ENCODE measurements at regions not wholly inside any gene's neighbourhood (a gene's known extent, or its start where the extent isn't known, plus 50 kb on each side); places are given as distances from the start of the nearest gene placed in this dataset.
"Not testable (repeated sequence)": the region's sequence is repeated elsewhere in the genome, so short reads cannot be mapped to it uniquely, and the experiment has no call there.

DNA sequence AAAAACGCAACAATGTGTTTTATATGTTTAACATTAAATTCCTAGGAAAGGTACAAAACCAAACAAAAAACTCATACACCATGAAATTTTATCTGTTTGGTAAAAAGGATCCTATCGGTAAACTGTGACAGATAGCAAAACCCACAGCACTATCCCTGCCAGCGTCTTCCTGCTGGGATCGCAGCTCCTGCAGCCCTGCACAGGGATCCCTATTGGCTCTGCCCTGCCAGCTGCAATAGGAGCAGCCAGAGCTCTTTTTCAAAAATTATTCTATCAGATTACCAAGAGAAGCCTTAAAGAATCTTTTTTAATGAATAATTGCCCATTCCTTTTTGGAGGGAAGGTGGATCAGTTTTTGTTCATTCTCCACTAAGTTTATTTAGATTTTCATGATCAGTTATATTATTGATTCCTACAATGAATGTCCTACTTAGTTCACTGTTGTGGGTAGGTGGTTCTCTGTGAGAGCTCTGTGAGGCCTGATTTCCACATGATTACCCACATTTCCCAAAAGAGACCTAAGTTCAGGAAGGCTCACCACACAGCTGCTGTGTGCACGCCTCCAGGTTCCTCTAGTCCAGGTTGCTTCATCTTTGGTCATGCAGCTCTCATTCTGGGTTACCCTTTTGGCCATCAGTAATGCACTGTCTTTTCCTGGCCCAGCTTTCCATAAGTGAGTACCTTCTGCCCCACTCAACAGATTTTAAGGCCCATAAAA lies 293.8 kb downstream of the FRK start:
- no peak for TF ChIP-seq Cebpa-rat (IDR thresholded peaks at IDR 0.05)
- H3K27me3 ChIP-seq: no peaks in the 10 kb centered on the region
- no peaks in the 10 kb centered on the region for H4K20me1 ChIP-seq
- no peaks in the 10 kb centered on the region for H3K9me3 ChIP-seq
- H3K9ac ChIP-seq: no peak overlapping the region
- H3K4me2 ChIP-seq: peak overlapping the region; percentile 6
- no peak overlapping the region for H3K27ac ChIP-seq
- no peak overlapping the region for H3K4me3 ChIP-seq
- no peaks in the 10 kb centered on the region for H3K36me3 ChIP-seq
- peaks cover 7% of the 10 kb centered on the region for H3K4me1 ChIP-seq

DNA sequence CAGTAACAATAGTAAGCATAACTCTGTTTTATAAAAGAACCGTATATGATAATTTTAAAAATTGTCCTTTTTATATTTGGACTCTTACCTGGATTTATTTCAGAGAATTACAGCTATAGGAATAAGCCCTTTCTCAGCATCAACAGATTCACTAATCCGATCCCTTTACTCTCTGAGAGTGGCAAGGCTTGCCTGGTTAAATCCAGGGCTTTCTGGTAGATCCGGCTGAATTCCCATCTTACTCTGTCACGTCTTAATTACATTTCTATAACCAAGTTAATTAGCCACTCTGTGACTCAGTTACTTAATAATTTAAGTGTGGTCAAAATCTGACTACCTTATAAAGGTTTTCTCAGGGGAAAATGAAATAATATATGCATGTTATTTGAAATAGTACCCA lies 294.7 kb downstream of the FRK start:
- no peak overlapping the region for H3K4me2 ChIP-seq

DNA sequence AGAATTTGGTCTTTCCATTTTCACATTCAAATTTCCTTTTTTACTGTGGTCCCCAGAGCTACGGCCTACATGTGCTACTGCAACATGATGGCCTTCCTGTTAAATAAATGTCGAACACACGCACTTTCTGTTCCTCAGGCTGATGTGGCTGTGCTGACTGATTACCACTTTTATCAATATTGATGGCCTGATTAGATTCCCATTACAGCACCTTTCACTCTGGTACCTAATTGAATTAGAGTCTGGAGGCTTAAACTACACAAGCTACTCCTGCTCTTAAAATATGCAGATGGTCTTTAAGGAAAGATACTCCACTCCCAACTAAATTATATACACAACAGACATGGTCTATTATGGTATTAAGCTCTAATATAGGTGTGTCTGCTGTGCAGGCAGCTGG lies 301.6 kb downstream of the FRK start:
- no peak overlapping the region for H3K27ac ChIP-seq
- no peak for TF ChIP-seq Cebpa-rat (IDR thresholded peaks at IDR 0.05)
- H3K9me3 ChIP-seq: no peaks in the 10 kb centered on the region
- no peaks in the 10 kb centered on the region for H3K4me1 ChIP-seq
- H3K4me3 ChIP-seq: no peak overlapping the region
- no peak overlapping the region for H3K9ac ChIP-seq
- no peaks in the 10 kb centered on the region for H3K27me3 ChIP-seq
- H4K20me1 ChIP-seq: no peaks in the 10 kb centered on the region
- no peaks in the 10 kb centered on the region for H3K36me3 ChIP-seq
- no peak overlapping the region for H3K4me2 ChIP-seq

More for the DNA sequence above, 294.7 kb downstream of the FRK start:
- H3K4me3 ChIP-seq: no peak overlapping the region
- no peaks in the 10 kb centered on the region for H3K9me3 ChIP-seq
- H4K20me1 ChIP-seq: no peaks in the 10 kb centered on the region
- H3K27ac ChIP-seq: no peak overlapping the region
- H3K4me1 ChIP-seq: peaks cover 7% of the 10 kb centered on the region
- TF ChIP-seq Cebpa-rat (IDR thresholded peaks at IDR 0.05): no peak
- no peaks in the 10 kb centered on the region for H3K36me3 ChIP-seq
- H3K9ac ChIP-seq: no peak overlapping the region
- no peaks in the 10 kb centered on the region for H3K27me3 ChIP-seq

DNA sequence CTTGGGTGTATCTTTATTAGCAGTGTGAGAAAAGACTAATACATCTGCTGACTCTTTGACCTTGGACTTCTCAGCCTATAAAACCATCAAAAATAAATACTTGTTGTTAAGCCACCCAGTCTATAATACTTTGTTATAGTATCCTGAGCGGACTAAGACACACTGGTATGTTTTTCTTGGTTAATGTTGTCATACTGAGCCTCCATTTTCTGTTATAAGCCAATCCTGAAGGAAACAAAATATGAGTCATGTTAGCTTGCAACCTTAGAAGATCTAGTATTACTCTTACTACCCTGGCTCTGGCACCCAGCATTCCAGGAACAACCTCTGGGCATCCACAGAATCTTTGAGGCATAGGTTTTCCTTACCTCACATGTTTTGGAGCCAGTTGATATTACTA lies 307.2 kb downstream of the FRK start:
- H3K27me3 ChIP-seq: no peaks in the 10 kb centered on the region
- no peak overlapping the region for H3K4me2 ChIP-seq
- H3K9me3 ChIP-seq: no peaks in the 10 kb centered on the region
- no peaks in the 10 kb centered on the region for H4K20me1 ChIP-seq
- H3K9ac ChIP-seq: no peak overlapping the region
- no peaks in the 10 kb centered on the region for H3K36me3 ChIP-seq
- no peak overlapping the region for H3K4me3 ChIP-seq
- no peaks in the 10 kb centered on the region for H3K4me1 ChIP-seq
- H3K27ac ChIP-seq: no peak overlapping the region
- TF ChIP-seq Cebpa-rat (IDR thresholded peaks at IDR 0.05): no peak

DNA sequence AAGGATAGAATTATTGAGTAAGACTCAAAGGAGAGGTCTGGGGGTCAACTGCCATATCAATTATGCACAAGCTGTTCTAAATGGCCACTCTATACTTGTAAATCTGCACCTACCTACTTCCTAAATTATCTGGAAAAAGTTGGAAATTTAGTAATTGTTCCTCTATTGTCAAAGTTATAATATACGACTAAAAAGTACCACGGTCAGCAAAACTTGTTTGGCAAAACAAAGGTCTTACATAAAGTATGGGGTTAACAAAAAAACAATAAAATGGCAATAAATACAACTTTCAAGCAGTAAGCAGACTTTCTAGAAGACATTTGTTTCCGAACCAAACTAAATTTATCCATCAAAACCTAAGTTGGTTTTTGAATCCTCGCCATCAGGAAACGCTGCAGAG lies 309.7 kb downstream of the FRK start:
- no peak overlapping the region for H3K27ac ChIP-seq
- no peaks in the 10 kb centered on the region for H4K20me1 ChIP-seq
- TF ChIP-seq Cebpa-rat (IDR thresholded peaks at IDR 0.05): no peak
- no peaks in the 10 kb centered on the region for H3K4me1 ChIP-seq
- H3K27me3 ChIP-seq: no peaks in the 10 kb centered on the region
- H3K4me3 ChIP-seq: no peak overlapping the region
- H3K4me2 ChIP-seq: no peak overlapping the region
- no peaks in the 10 kb centered on the region for H3K9me3 ChIP-seq
- H3K36me3 ChIP-seq: no peaks in the 10 kb centered on the region
- no peak overlapping the region for H3K9ac ChIP-seq

- Histone ChIP-seq H3K27me3 (no peaks in the 10 kb centered on the region), H3K4me1 (no peaks in the 10 kb centered on the region), H3K4me2 (no peak overlapping the region), H3K9me3 (no peaks in the 10 kb centered on the region), H3K9ac (no peak overlapping the region), H3K4me3 (no peak overlapping the region), H4K20me1 (no peaks in the 10 kb centered on the region), H3K36me3 (no peaks in the 10 kb centered on the region), H3K27ac (no peak overlapping the region)
- no peak for TF ChIP-seq Cebpa-rat (IDR thresholded peaks at IDR 0.05)
Observed at GRCh38 chr6:115750292-115750691, 310.4 kb downstream of the FRK start.

DNA sequence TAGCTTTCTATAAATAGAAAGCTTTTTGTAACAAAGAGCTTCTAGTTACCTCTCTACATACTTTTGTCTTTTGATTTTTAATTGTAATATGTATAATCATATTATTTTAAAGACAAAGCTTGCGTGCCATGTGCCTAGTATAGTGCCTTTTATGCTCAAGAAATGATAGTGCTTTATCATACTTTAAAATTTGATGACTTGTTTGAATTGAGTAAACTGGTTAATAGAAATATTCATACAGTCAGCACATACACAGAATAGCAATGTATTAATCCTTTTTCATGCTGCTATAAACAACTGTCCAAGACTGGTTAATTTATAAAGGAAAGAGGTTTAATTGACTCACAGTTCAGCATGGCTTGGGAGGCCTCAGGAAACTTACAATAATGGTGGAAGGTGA lies 313.0 kb downstream of the FRK start:
- H3K36me3 ChIP-seq: no peaks in the 10 kb centered on the region
- H3K4me3 ChIP-seq: no peak overlapping the region
- H3K4me2 ChIP-seq: no peak overlapping the region
- H3K4me1 ChIP-seq: no peaks in the 10 kb centered on the region
- H3K9ac ChIP-seq: no peak overlapping the region
- no peaks in the 10 kb centered on the region for H3K9me3 ChIP-seq
- H3K27me3 ChIP-seq: no peaks in the 10 kb centered on the region
- H4K20me1 ChIP-seq: no peaks in the 10 kb centered on the region
- TF ChIP-seq Cebpa-rat (IDR thresholded peaks at IDR 0.05): no peak
- H3K27ac ChIP-seq: no peak overlapping the region

GRCh38 chr6:115746583-115746982 lies 314.1 kb downstream of the FRK start:
- not testable (repeated sequence) for H3K9ac ChIP-seq, H3K4me3 ChIP-seq, H3K4me2 ChIP-seq, H3K27me3 ChIP-seq, H4K20me1 ChIP-seq, H3K9me3 ChIP-seq, H3K36me3 ChIP-seq, H3K4me1 ChIP-seq, H3K27ac ChIP-seq

DNA sequence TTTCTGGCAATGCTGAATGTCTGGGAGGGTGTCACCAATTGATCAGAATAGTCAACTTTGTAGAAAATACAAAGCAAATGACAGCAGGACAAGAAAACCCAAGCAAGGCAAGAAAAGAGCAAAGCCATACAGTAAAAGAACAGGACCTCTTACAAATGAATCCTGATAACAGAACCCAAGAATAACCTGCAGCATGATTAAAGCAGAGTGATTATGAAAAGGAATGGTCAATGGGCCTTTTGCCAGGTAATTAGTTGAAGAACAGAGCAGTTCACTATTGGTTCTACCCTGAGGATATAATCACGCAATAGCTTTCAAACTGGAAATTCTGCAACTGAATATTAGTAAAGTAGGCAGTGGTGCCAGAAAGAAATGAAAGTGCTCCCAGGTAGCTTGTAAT lies 319.8 kb downstream of the FRK start:
- H3K4me2 ChIP-seq: no peak overlapping the region
- no peaks in the 10 kb centered on the region for H3K4me1 ChIP-seq
- H4K20me1 ChIP-seq: no peaks in the 10 kb centered on the region
- H3K9me3 ChIP-seq: peaks cover 10% of the 10 kb centered on the region
- TF ChIP-seq Cebpa-rat (IDR thresholded peaks at IDR 0.05): no peak
- H3K27me3 ChIP-seq: no peaks in the 10 kb centered on the region
- H3K4me3 ChIP-seq: no peak overlapping the region
- H3K36me3 ChIP-seq: no peaks in the 10 kb centered on the region
- no peak overlapping the region for H3K27ac ChIP-seq
- H3K9ac ChIP-seq: no peak overlapping the region

GRCh38 chr6:115735610-115736009 lies 325.1 kb downstream of the FRK start:
- Histone ChIP-seq H3K4me3 (no peak overlapping the region), H4K20me1 (no peaks in the 10 kb centered on the region), H3K36me3 (no peaks in the 10 kb centered on the region), H3K4me1 (no peaks in the 10 kb centered on the region), H3K27me3 (no peaks in the 10 kb centered on the region), H3K27ac (no peak overlapping the region), H3K9me3 (peaks cover 19% of the 10 kb centered on the region), H3K9ac (no peak overlapping the region), H3K4me2 (no peak overlapping the region)
- TF ChIP-seq Cebpa-rat (IDR thresholded peaks at IDR 0.05): no peak

DNA sequence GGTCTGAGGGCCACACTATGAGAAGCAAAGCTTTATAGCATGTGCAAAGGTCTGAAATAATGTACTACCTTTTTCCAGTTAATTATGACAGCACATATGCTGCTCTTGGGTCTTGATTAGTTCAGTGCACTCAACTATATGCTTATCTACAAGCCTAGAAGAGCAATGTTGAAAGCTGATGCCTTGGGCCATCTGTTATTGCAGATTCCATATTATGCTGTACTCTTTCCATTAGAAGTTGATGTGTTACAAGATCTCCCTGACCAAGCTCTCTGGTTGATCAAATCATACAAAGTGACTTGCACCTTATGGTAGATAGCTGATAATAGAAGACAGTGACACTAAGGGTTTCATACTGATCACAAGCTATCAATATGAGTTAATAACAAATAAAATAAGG lies 327.3 kb downstream of the FRK start:
- no peaks in the 10 kb centered on the region for H3K27me3 ChIP-seq
- H3K36me3 ChIP-seq: no peaks in the 10 kb centered on the region
- H3K4me1 ChIP-seq: no peaks in the 10 kb centered on the region
- no peak for TF ChIP-seq Cebpa-rat (IDR thresholded peaks at IDR 0.05)
- no peak overlapping the region for H3K9ac ChIP-seq
- no peak overlapping the region for H3K4me2 ChIP-seq
- H3K9me3 ChIP-seq: peaks cover 19% of the 10 kb centered on the region
- H3K27ac ChIP-seq: no peak overlapping the region
- no peaks in the 10 kb centered on the region for H4K20me1 ChIP-seq
- no peak overlapping the region for H3K4me3 ChIP-seq

Measured in BLaER1 (cell line).